Epithelial cell of proximal tubule (primary cell): ENCODE measurements at regions not wholly inside any gene's neighbourhood (a gene's known extent, or its start where the extent isn't known, plus 50 kb on each side); places are given as distances from the start of the nearest gene placed in this dataset.
A peak's percentile ranks its signal among the peaks of the same experiment; 100 is the strongest.
"Not testable (repeated sequence)": the region's sequence is repeated elsewhere in the genome, so short reads cannot be mapped to it uniquely, and the experiment has no call there.

Experiments used
- DNase-seq: peaks from one replicate; pipeline ENCODE4 v3.0.0-alpha.2; 2011; ENCODE audit warnings: low read depth
- H3K4me3 ChIP-seq: 2 replicates; pipeline ENCODE4 v1.5.1; 2011; ENCODE audit warnings: low read depth, mild to moderate bottlenecking, low read length
- TF ChIP-seq, protein P1 (sequence below): conservative IDR thresholded peaks from 2 replicates; pipeline ENCODE4 v1.5.1; 2012; ENCODE audit warnings: low read depth, mild to moderate bottlenecking, low read length

DNA sequence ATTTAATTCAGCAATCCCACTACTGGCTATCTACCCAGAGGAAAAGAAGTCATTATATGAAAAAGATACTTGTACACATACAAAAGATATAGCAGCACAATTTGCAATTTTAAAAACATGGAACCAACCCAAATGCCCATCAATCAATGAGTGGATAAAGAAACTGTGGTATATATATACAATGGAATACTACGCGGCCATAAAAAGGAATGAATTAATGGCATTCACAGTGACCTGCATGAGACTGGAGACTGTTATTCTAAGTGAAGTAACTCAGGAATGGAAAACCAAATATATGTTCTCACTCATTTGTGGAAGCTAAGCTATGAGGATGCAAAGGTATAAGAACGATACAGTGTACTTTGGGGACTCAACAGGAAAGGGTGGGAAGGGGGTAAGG, 102.8 kb upstream of the KCNMA1 start:
- H3K4me3 ChIP-seq, DNase-seq: not testable (repeated sequence)

DNA sequence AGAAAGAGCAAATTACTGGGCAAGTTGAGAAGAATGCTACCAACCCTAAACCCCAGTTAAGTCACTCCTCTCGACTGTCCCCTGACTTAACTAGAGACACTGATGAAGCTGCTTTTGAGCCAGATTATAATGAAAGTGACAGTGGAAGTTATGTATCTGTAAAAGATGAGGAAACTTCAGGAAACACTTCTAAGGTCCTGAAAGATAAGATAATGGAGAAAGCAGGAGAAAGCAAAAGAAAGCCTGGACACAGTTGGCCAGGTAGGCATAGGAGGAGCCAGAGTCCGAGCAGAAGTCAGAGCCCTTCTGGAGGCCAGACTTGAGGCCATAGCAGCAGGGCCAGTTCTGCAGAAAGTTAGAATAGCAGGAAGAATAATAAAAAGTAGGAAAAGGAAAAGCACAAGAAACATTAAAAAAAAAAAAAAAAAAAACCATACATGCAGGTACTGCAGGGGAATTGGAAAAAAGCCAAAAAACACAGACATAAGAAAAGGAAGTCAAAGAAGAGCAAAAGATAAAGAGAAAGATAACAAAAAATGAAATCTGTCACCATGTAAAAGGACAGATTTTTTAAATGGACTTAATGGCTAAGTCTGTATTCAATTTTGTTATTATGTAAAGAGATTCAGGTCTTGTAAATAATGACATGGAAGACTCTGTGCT, 101.0 kb upstream of the KCNMA1 start:
- no peak overlapping the region for H3K4me3 ChIP-seq
- TF ChIP-seq, protein P1, sequence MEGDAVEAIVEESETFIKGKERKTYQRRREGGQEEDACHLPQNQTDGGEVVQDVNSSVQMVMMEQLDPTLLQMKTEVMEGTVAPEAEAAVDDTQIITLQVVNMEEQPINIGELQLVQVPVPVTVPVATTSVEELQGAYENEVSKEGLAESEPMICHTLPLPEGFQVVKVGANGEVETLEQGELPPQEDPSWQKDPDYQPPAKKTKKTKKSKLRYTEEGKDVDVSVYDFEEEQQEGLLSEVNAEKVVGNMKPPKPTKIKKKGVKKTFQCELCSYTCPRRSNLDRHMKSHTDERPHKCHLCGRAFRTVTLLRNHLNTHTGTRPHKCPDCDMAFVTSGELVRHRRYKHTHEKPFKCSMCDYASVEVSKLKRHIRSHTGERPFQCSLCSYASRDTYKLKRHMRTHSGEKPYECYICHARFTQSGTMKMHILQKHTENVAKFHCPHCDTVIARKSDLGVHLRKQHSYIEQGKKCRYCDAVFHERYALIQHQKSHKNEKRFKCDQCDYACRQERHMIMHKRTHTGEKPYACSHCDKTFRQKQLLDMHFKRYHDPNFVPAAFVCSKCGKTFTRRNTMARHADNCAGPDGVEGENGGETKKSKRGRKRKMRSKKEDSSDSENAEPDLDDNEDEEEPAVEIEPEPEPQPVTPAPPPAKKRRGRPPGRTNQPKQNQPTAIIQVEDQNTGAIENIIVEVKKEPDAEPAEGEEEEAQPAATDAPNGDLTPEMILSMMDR: no peak
- no peak for DNase-seq

DNA sequence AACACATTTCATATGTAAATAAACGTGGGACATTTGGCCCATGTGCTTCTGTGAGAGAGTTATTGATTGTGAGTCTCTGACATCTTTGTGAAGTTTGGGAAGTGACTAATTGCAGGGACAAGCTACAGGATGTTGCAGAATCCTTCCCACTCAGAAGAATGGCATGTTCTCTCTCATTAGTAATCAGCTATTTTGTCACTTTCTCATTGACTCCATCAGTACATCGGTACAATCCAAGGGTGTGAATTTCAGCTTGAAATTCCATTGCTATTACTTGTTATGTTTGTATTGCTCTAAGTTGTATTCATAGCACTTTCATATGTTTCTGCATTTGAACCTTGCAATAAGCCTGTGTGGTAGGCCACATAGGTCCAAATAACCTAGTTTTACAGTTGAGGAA, 100.0 kb upstream of the KCNMA1 start:
- DNase-seq: peak; percentile 97
- H3K4me3 ChIP-seq: no peak overlapping the region
- TF ChIP-seq, protein P1: no peak

DNA sequence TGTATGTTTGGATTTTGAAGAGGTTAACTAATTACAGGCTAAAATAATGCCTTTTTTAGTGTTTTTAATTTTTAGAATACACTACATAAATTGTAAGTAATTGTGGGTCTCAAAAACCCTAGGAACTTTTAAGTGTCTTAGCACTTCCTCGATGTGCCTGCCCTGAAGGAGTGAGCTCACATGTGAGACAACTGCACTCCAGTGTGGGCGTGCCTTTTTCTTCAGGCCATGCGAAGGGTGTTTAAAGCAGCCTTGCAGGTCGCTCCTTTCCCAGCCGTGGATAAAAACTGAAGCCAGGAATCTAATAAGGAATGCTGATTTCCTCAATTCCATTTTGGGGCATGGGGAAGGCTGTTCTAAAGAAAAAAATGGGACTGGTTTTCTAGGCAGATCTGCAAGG, 97.5 kb upstream of the KCNMA1 start:
- not testable (repeated sequence) for DNase-seq

DNA sequence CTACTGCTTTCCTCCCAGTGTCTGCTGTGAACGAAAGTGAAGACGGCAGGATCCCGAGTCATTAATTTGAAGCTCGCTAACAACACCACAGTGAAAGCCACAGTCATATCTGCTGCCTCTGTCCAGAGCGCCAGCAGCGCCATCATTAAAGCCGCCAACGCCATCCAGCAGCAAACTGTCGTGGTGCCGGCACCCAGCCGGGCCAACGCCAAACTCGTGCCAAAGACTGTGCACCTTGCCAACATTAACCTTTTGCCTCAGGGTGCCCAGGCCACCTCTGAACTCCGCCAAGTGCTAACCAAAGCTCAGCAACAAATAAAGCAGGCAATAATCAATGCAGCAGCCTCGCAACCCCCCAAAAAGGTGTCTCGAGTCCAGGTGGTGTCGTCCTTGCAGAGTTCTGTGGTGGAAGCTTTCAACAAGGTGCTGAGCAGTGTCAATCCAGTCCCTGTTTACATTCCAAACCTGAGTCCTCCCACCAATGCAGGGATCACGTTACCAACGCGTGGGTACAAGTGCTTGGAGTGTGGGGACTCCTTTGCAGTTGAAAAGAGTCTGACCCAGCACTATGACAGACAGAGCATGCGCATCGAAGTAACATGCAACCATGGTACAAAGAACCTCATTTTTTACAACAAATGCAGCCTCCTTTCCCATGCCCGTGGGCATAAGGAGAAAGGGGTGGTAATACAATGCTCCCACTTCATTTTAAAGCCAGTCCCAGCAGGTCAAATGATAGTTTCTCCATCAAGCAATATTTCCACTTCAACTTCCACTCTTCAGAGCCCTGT, 94.8 kb upstream of the KCNMA1 start:
- TF ChIP-seq, protein P1: no peak
- DNase-seq: no peak
- H3K4me3 ChIP-seq: no peak overlapping the region

More for the DNA sequence above, 97.5 kb upstream of the KCNMA1 start:
- H3K4me3 ChIP-seq: not testable (repeated sequence)

DNA sequence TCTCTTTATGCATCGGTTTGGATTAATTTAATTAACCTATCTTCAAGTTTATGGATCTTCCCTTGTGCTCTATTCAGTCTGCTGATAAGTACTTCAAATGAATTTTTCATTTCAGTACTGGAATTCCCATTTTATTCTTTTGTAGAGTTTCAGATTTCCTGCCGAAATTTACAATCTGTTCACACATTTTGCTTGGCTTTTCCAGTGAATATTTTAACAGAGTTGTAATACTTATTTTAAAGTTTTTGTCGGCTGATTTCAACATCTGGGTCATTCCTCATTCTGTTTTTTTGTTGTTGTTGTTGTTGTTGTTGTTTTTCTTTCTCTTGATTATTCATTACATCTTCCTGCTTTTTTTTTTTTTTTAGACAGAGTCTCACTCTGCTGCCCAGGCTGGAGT, 89.9 kb upstream of the KCNMA1 start:
- TF ChIP-seq, protein P1: no peak
- DNase-seq: no peak

DNA sequence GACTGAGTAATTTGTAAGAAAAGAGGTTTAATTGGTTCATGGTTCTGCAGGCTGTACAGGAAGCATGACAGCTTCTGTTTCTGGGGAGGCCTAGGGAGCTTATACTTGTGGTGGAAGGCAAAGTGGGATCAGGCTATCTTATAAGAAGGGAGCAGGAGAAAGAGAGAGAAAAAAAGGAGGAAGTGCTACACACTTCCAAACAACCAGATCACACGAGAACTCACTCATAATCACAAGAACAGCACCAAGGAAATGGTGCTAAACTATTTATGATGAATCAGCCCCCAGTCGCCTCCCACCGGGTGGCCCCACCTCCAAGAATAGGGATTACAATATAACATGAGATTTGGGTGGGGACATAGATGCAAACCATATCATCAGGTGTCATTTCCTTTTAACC, 89.1 kb upstream of the KCNMA1 start:
- TF ChIP-seq, protein P1: no peak

More for the DNA sequence above, 89.9 kb upstream of the KCNMA1 start:
- H3K4me3 ChIP-seq: no peak overlapping the region

DNA sequence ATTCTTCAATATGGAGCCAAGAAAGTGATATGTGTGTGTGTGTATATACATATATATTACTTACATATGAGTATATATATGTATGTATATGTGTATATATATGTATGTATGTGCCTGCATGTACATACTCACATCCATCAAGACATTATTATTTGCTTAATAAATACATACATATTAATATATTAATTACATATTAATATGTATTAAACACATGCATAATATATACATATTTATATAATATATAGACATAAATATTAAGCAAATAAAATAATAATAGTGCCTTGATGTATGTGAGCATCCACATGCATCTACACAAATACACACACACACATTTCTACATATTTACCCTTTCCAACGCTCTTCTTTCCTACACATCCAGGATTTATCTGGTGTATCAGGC, 88.7 kb upstream of the KCNMA1 start:
- no peak overlapping the region for H3K4me3 ChIP-seq
- no peak for DNase-seq
- TF ChIP-seq, protein P1: no peak

More for the DNA sequence above, 89.1 kb upstream of the KCNMA1 start:
- no peak overlapping the region for H3K4me3 ChIP-seq
- DNase-seq: no peak
